Panc1 (cell line): ENCODE measurements at regions not wholly inside any gene's neighbourhood (a gene's known extent, or its start where the extent isn't known, plus 50 kb on each side); places are given as distances from the start of the nearest gene placed in this dataset.

Source experiments
- POLR2AphosphoS5 ChIP-seq: IDR thresholded peaks from 2 replicates; pipeline ENCODE4 v1.6.1; 2012; ENCODE audit warnings: mild to moderate bottlenecking, low read depth, low read length, moderate library complexity
- SIN3A ChIP-seq: IDR thresholded peaks from 2 replicates; pipeline ENCODE4 v1.6.1; 2012; ENCODE audit warnings: low read depth, mild to moderate bottlenecking, low read length, moderate library complexity, borderline replicate concordance; ENCODE audit not compliant: insufficient read depth
- TF ChIP-seq, protein P1 (sequence below): fragments of 450-650 bp; IDR thresholded peaks from 2 replicates; pipeline ENCODE4 v1.5.1; 2017; ENCODE audit warnings: mild to moderate bottlenecking

DNA sequence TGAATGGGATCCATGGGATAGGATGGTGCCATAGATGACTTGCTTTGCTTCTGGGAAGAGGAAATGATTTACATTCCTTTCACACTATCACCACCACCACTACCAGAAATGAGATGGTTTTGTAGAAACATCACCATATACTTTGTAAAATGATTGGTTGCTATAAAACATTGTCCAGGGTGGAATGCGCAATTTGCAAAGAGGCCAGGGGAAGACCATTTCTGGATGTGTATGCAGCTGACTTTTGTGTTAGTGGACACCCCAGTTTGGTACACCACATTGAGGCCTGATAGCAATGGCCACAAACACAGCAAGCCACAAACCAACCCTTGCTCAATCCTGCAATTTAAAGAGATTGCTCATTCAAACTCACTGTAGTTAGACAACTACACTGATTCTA lies 56.7 kb upstream of the RCN1 start:
- TF ChIP-seq, protein P1, sequence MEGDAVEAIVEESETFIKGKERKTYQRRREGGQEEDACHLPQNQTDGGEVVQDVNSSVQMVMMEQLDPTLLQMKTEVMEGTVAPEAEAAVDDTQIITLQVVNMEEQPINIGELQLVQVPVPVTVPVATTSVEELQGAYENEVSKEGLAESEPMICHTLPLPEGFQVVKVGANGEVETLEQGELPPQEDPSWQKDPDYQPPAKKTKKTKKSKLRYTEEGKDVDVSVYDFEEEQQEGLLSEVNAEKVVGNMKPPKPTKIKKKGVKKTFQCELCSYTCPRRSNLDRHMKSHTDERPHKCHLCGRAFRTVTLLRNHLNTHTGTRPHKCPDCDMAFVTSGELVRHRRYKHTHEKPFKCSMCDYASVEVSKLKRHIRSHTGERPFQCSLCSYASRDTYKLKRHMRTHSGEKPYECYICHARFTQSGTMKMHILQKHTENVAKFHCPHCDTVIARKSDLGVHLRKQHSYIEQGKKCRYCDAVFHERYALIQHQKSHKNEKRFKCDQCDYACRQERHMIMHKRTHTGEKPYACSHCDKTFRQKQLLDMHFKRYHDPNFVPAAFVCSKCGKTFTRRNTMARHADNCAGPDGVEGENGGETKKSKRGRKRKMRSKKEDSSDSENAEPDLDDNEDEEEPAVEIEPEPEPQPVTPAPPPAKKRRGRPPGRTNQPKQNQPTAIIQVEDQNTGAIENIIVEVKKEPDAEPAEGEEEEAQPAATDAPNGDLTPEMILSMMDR = no peak
- TF ChIP-seq SIN3A = no peak
- no peak for TF ChIP-seq POLR2AphosphoS5
